ENCODE measurements at regions not wholly inside any gene's neighbourhood (a gene's known extent, or its start where the extent isn't known, plus 50 kb on each side); places are given as distances from the start of the nearest gene placed in this dataset.

DNA sequence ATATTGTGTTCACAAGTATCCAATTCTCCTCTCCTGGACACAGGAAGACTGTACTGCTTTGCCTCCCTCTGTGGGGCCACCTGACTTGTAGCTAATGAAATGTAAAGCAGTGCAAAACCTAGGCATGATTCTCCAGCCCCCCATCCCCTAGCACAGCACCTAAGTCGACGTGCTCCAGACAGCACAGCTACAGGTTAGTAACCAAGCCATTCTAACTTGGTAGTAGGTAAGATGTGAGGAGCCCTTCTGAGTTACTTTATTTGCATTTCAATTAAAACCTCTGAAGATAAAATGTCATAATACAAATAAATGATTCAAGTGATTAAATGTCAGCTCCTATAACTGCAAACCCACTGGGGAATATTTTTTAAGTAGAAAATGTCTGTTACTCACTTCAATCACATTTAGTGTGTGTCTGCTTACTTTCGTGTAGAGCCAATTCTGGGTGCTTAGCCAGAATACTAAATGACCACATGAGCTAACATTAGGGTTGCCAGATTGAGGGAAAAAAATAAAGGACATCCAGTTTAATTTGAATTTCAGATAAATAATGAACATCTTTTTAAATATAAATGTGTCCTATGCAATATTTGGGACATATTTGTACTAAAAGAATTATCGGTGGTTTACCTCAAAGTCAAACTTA is 64.8 kb upstream of the HIF1A start:
- TF ChIP-seq GLI2 (tag by site-specific recombination; IDR thresholded peaks at IDR 0.05; ENCODE audit: borderline replicate concordance, low read depth) (no peak), WT1 (tag by site-specific recombination; IDR thresholded peaks at IDR 0.05) (no peak), KLF16 (tag by site-specific recombination; IDR thresholded peaks at IDR 0.05) (no peak), ZNF670 (tag by site-specific recombination; IDR thresholded peaks at IDR 0.05; ENCODE audit: low read depth) (no peak)
- TF ChIP-seq, protein P1, sequence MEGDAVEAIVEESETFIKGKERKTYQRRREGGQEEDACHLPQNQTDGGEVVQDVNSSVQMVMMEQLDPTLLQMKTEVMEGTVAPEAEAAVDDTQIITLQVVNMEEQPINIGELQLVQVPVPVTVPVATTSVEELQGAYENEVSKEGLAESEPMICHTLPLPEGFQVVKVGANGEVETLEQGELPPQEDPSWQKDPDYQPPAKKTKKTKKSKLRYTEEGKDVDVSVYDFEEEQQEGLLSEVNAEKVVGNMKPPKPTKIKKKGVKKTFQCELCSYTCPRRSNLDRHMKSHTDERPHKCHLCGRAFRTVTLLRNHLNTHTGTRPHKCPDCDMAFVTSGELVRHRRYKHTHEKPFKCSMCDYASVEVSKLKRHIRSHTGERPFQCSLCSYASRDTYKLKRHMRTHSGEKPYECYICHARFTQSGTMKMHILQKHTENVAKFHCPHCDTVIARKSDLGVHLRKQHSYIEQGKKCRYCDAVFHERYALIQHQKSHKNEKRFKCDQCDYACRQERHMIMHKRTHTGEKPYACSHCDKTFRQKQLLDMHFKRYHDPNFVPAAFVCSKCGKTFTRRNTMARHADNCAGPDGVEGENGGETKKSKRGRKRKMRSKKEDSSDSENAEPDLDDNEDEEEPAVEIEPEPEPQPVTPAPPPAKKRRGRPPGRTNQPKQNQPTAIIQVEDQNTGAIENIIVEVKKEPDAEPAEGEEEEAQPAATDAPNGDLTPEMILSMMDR (tag by site-specific recombination; IDR thresholded peaks at IDR 0.05), result no peak
- TF ChIP-seq, protein P2, sequence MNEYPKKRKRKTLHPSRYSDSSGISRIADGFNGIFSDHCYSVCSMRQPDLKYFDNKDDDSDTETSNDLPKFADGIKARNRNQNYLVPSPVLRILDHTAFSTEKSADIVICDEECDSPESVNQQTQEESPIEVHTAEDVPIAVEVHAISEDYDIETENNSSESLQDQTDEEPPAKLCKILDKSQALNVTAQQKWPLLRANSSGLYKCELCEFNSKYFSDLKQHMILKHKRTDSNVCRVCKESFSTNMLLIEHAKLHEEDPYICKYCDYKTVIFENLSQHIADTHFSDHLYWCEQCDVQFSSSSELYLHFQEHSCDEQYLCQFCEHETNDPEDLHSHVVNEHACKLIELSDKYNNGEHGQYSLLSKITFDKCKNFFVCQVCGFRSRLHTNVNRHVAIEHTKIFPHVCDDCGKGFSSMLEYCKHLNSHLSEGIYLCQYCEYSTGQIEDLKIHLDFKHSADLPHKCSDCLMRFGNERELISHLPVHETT (tag by site-specific recombination; IDR thresholded peaks at IDR 0.05), result no peak
- TF ChIP-seq, protein P3, sequence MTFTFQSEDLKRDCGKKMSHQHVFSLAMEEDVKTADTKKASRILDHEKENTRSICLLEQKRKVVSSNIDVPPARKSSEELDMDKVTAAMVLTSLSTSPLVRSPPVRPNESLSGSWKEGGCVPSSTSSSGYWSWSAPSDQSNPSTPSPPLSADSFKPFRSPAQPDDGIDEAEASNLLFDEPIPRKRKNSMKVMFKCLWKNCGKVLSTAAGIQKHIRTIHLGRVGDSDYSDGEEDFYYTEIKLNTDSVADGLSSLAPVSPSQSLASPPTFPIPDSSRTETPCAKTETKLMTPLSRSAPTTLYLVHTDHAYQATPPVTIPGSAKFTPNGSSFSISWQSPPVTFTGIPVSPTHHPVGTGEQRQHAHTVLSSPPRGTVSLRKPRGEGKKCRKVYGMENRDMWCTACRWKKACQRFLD (tag by site-specific recombination; IDR thresholded peaks at IDR 0.05), result no peak
- TF ChIP-seq, protein P4, sequence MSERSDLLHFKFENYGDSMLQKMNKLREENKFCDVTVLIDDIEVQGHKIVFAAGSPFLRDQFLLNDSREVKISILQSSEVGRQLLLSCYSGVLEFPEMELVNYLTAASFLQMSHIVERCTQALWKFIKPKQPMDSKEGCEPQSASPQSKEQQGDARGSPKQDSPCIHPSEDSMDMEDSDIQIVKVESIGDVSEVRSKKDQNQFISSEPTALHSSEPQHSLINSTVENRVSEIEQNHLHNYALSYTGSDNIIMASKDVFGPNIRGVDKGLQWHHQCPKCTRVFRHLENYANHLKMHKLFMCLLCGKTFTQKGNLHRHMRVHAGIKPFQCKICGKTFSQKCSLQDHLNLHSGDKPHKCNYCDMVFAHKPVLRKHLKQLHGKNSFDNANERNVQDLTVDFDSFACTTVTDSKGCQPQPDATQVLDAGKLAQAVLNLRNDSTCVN (tag by site-specific recombination; optimal IDR thresholded peaks at IDR 0.05), result no peak
- TF ChIP-seq, protein P5, sequence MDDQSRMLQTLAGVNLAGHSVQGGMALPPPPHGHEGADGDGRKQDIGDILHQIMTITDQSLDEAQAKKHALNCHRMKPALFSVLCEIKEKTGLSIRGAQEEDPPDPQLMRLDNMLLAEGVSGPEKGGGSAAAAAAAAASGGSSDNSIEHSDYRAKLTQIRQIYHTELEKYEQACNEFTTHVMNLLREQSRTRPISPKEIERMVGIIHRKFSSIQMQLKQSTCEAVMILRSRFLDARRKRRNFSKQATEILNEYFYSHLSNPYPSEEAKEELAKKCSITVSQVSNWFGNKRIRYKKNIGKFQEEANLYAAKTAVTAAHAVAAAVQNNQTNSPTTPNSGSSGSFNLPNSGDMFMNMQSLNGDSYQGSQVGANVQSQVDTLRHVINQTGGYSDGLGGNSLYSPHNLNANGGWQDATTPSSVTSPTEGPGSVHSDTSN (CRISPR knock-in tag; IDR thresholded peaks at IDR 0.05), result no peak

Measured in HEK293 (cell line).